ENCODE measurements at regions not wholly inside any gene's neighbourhood (a gene's known extent, or its start where the extent isn't known, plus 50 kb on each side); places are given as distances from the start of the nearest gene placed in this dataset.

DNA sequence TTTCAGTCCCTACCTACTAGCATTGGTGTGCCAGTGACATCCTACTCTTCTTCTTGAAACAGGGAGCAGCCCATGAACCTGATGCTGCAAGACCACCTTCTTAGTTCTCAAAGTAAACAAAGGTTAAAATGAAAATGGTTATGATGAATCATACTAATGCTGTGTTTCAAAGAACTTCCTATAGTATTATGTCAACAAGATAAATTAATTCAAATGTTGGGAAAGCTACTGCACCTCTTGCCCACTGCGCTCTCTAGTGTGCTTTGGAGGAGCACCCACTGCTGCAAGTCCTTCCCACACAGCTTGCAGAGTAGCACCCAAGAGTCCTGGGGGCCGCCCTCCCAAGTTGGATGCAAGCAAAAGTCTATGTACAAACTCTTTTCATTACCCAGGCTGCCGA lies 81.1 kb downstream of the CD200R1L start:
- WGBS (ENCODE audit: extremely low coverage, insufficient coverage, insufficient read length) = no CpG with 5 or more reads among the region's 3 CpGs
- Histone ChIP-seq H4K12ac (ENCODE audit: low read depth, low read length) (no peak overlapping the region), H3K14ac (ENCODE audit: low read length) (no peak overlapping the region), H2BK120ac (ENCODE audit: insufficient read depth, low read length, poor library complexity) (no peak overlapping the region), H3K4me3 (ENCODE audit: low read depth, low read length) (no peak overlapping the region), H2AK5ac (ENCODE audit: low read length) (no peak overlapping the region), H2BK12ac (ENCODE audit: low read length) (no peak overlapping the region), H3K79me2 (ENCODE audit: control insufficient read depth, insufficient read depth, low read length, poor library complexity) (no peaks in the 10 kb centered on the region), H4K8ac (ENCODE audit: low read depth, low read length) (no peak overlapping the region), H2BK5ac (ENCODE audit: low read depth, low read length, poor library complexity) (no peak overlapping the region), H3K18ac (ENCODE audit: low read length) (no peak overlapping the region), H3K27me3 (ENCODE audit: insufficient read depth, low read length) (no peaks in the 10 kb centered on the region), H3K4ac (ENCODE audit: low read depth, low read length) (no peak overlapping the region), H3K9me3 (ENCODE audit: insufficient read depth, low read depth, low read length) (no peaks in the 10 kb centered on the region), H4K91ac (ENCODE audit: low read depth, low read length) (no peak overlapping the region), H3K4me1 (ENCODE audit: control insufficient read depth in 1 of 2, insufficient read depth in 2 of 2, low read length in 2 of 2) (no peaks in the 10 kb centered on the region), H3K79me1 (ENCODE audit: low read length) (no peaks in the 10 kb centered on the region), H2AFZ (ENCODE audit: insufficient read depth, low read length, poor library complexity) (no peak overlapping the region), H3K9ac (ENCODE audit: low read length) (no peak overlapping the region), H3K4me2 (ENCODE audit: low read length) (no peak overlapping the region), H3K23ac (ENCODE audit: low read length) (no peak overlapping the region), H3K27ac (ENCODE audit: low read depth, low read length) (no peak overlapping the region), H3K36me3 (ENCODE audit: control insufficient read depth in 1 of 2, insufficient read depth in 2 of 2, low read length in 2 of 2) (no peaks in the 10 kb centered on the region)
- DNase-seq = no peak

DNA sequence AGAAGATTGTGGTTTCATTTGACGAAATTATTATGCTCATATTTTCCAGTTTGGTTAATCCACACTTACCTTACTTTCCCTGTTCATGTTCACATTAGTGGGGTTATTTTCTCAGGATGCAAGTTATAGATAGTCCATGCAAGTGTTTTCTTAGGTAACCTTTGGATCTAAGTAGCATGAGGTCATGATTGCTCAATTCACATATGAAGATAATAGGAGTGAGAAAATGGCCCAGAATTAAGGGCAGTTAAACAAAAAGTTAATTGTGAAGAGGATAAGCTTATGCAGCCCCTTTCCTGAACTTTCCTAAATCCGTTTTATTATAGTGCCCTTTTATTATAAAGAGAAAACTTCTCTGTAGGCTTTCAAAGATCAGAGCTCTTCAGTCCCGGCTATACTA lies 83.4 kb downstream of the CD200R1L start:
- no peak overlapping the region for H2BK120ac ChIP-seq (ENCODE audit: insufficient read depth, low read length, poor library complexity)
- H4K8ac ChIP-seq (ENCODE audit: low read depth, low read length) = no peak overlapping the region
- H3K9me3 ChIP-seq (ENCODE audit: insufficient read depth, low read depth, low read length) = no peaks in the 10 kb centered on the region
- H3K23ac ChIP-seq (ENCODE audit: low read length) = no peak overlapping the region
- H3K4me1 ChIP-seq (ENCODE audit: control insufficient read depth in 1 of 2, insufficient read depth in 2 of 2, low read length in 2 of 2) = no peaks in the 10 kb centered on the region
- no peak overlapping the region for H3K4me3 ChIP-seq (ENCODE audit: low read depth, low read length)
- H3K79me1 ChIP-seq (ENCODE audit: low read length) = no peaks in the 10 kb centered on the region
- H3K4ac ChIP-seq (ENCODE audit: low read depth, low read length) = no peak overlapping the region
- no peak overlapping the region for H3K9ac ChIP-seq (ENCODE audit: low read length)
- no peak overlapping the region for H2AK5ac ChIP-seq (ENCODE audit: low read length)
- no peaks in the 10 kb centered on the region for H3K27me3 ChIP-seq (ENCODE audit: insufficient read depth, low read length)
- WGBS (ENCODE audit: extremely low coverage, insufficient coverage, insufficient read length) = no CpG with 5 or more reads among the region's 3 CpGs
- H4K91ac ChIP-seq (ENCODE audit: low read depth, low read length) = no peak overlapping the region
- H4K12ac ChIP-seq (ENCODE audit: low read depth, low read length) = no peak overlapping the region
- H3K36me3 ChIP-seq (ENCODE audit: control insufficient read depth in 1 of 2, insufficient read depth in 2 of 2, low read length in 2 of 2) = no peaks in the 10 kb centered on the region
- no peak overlapping the region for H3K14ac ChIP-seq (ENCODE audit: low read length)
- no peak for DNase-seq
- no peak overlapping the region for H3K27ac ChIP-seq (ENCODE audit: low read depth, low read length)
- no peak overlapping the region for H2AFZ ChIP-seq (ENCODE audit: insufficient read depth, low read length, poor library complexity)
- no peak overlapping the region for H2BK5ac ChIP-seq (ENCODE audit: low read depth, low read length, poor library complexity)
- H3K79me2 ChIP-seq (ENCODE audit: control insufficient read depth, insufficient read depth, low read length, poor library complexity) = no peaks in the 10 kb centered on the region
- no peak overlapping the region for H2BK12ac ChIP-seq (ENCODE audit: low read length)
- H3K4me2 ChIP-seq (ENCODE audit: low read length) = no peak overlapping the region
- H3K18ac ChIP-seq (ENCODE audit: low read length) = no peak overlapping the region

DNA sequence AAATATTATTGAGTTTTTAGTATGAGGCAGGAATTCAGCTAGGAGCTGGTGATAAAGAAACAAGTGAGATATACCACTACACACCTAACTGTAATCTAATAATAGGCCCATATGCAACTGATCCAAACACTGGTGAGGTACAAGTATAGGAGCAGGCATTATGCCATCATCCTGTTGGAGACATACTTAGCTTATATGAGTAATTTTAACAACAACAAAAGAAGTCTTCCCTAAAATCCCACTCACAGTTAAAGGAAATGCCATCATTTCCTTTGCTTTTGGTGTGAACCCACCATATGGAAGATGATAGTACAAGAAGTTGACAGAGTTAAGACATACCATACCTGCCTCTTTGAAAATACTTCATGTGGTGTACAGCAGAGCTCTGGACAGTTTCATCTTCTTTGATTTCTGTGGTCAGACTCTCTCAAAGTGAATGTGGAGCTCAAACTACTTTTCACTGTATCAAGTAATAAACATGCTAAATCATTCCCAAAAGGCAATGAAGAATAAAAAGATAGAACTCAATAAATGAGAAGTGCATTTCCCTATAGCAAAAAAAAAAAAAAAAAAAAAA lies 85.5 kb downstream of the CD200R1L start:
- no peak overlapping the region for H4K91ac ChIP-seq (ENCODE audit: low read depth, low read length)
- H2AFZ ChIP-seq (ENCODE audit: insufficient read depth, low read length, poor library complexity) = no peak overlapping the region
- H3K79me2 ChIP-seq (ENCODE audit: control insufficient read depth, insufficient read depth, low read length, poor library complexity) = no peaks in the 10 kb centered on the region
- no peaks in the 10 kb centered on the region for H3K4me1 ChIP-seq (ENCODE audit: control insufficient read depth in 1 of 2, insufficient read depth in 2 of 2, low read length in 2 of 2)
- H3K27ac ChIP-seq (ENCODE audit: low read depth, low read length) = no peak overlapping the region
- H3K18ac ChIP-seq (ENCODE audit: low read length) = no peak overlapping the region
- no peak overlapping the region for H2AK5ac ChIP-seq (ENCODE audit: low read length)
- no peak overlapping the region for H2BK120ac ChIP-seq (ENCODE audit: insufficient read depth, low read length, poor library complexity)
- H3K9ac ChIP-seq (ENCODE audit: low read length) = no peak overlapping the region
- no peaks in the 10 kb centered on the region for H3K27me3 ChIP-seq (ENCODE audit: insufficient read depth, low read length)
- no peak overlapping the region for H4K8ac ChIP-seq (ENCODE audit: low read depth, low read length)
- H3K36me3 ChIP-seq (ENCODE audit: control insufficient read depth in 1 of 2, insufficient read depth in 2 of 2, low read length in 2 of 2) = no peaks in the 10 kb centered on the region
- H3K9me3 ChIP-seq (ENCODE audit: insufficient read depth, low read depth, low read length) = no peaks in the 10 kb centered on the region
- no peak overlapping the region for H2BK5ac ChIP-seq (ENCODE audit: low read depth, low read length, poor library complexity)
- no peak overlapping the region for H2BK12ac ChIP-seq (ENCODE audit: low read length)
- H3K4ac ChIP-seq (ENCODE audit: low read depth, low read length) = no peak overlapping the region
- H3K23ac ChIP-seq (ENCODE audit: low read length) = no peak overlapping the region
- no peak overlapping the region for H3K14ac ChIP-seq (ENCODE audit: low read length)
- H3K4me2 ChIP-seq (ENCODE audit: low read length) = no peak overlapping the region
- H3K79me1 ChIP-seq (ENCODE audit: low read length) = no peaks in the 10 kb centered on the region
- H4K12ac ChIP-seq (ENCODE audit: low read depth, low read length) = no peak overlapping the region
- no peak overlapping the region for H3K4me3 ChIP-seq (ENCODE audit: low read depth, low read length)
- DNase-seq = no peak

DNA sequence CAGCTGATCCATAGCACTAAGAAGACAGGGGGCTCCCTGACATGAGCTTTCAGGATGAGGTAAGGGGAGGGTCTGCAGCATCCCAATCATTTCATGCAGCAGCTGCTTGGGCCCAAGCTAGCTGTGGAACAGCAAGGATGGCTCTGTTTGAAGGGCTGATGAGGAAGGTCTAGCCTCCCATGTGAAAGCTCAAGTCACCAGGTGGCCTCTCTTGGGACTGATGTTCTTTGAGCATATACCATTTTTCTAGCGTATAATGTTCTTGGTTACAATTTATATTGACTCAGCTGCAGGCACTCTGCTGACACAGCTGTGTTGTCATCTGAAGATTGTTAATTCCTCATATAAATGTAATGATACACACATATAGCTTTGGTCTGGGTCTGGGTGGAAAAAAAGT lies 87.0 kb downstream of the CD200R1L start:
- H3K36me3 ChIP-seq (ENCODE audit: control insufficient read depth in 1 of 2, insufficient read depth in 2 of 2, low read length in 2 of 2) = no peaks in the 10 kb centered on the region
- no peak overlapping the region for H3K9ac ChIP-seq (ENCODE audit: low read length)
- no peak overlapping the region for H2BK12ac ChIP-seq (ENCODE audit: low read length)
- DNase-seq = no peak
- H3K14ac ChIP-seq (ENCODE audit: low read length) = no peak overlapping the region
- no peaks in the 10 kb centered on the region for H3K9me3 ChIP-seq (ENCODE audit: insufficient read depth, low read depth, low read length)
- H3K4ac ChIP-seq (ENCODE audit: low read depth, low read length) = no peak overlapping the region
- H3K79me2 ChIP-seq (ENCODE audit: control insufficient read depth, insufficient read depth, low read length, poor library complexity) = no peaks in the 10 kb centered on the region
- no peak overlapping the region for H2BK5ac ChIP-seq (ENCODE audit: low read depth, low read length, poor library complexity)
- H3K4me3 ChIP-seq (ENCODE audit: low read depth, low read length) = no peak overlapping the region
- no peak overlapping the region for H4K12ac ChIP-seq (ENCODE audit: low read depth, low read length)
- no peak overlapping the region for H2AK5ac ChIP-seq (ENCODE audit: low read length)
- no peaks in the 10 kb centered on the region for H3K79me1 ChIP-seq (ENCODE audit: low read length)
- no peak overlapping the region for H4K91ac ChIP-seq (ENCODE audit: low read depth, low read length)
- no CpG with 5 or more reads among the region's 1 CpG for whole genome bisulfite sequencing (ENCODE audit: extremely low coverage, insufficient coverage, insufficient read length)
- no peak overlapping the region for H2BK120ac ChIP-seq (ENCODE audit: insufficient read depth, low read length, poor library complexity)
- no peaks in the 10 kb centered on the region for H3K27me3 ChIP-seq (ENCODE audit: insufficient read depth, low read length)
- H3K4me1 ChIP-seq (ENCODE audit: control insufficient read depth in 1 of 2, insufficient read depth in 2 of 2, low read length in 2 of 2) = no peaks in the 10 kb centered on the region
- H3K23ac ChIP-seq (ENCODE audit: low read length) = no peak overlapping the region
- H3K4me2 ChIP-seq (ENCODE audit: low read length) = no peak overlapping the region
- H3K27ac ChIP-seq (ENCODE audit: low read depth, low read length) = no peak overlapping the region
- H4K8ac ChIP-seq (ENCODE audit: low read depth, low read length) = no peak overlapping the region
- no peak overlapping the region for H2AFZ ChIP-seq (ENCODE audit: insufficient read depth, low read length, poor library complexity)
- no peak overlapping the region for H3K18ac ChIP-seq (ENCODE audit: low read length)
